ENCODE measurements at regions not wholly inside any gene's neighbourhood (a gene's known extent, or its start where the extent isn't known, plus 50 kb on each side); places are given as distances from the start of the nearest gene placed in this dataset.
"Not testable (repeated sequence)": the region's sequence is repeated elsewhere in the genome, so short reads cannot be mapped to it uniquely, and the experiment has no call there.

- no peaks in the 10 kb centered on the region for H3K36me3 ChIP-seq (ENCODE audit: control insufficient read depth, insufficient read depth, low read length)
- no peak for FAIRE-seq
- DNase-seq (ENCODE audit: low read depth), result no peak
- H3K4me3 ChIP-seq (ENCODE audit: low read depth, low read length), result no peak overlapping the region
- no peaks in the 10 kb centered on the region for H3K27me3 ChIP-seq (ENCODE audit: control insufficient read depth, insufficient read depth, low read length)
- TF ChIP-seq CTCF (IDR thresholded peaks at IDR 0.05; ENCODE audit: insufficient read depth, low read length, severe bottlenecking), result no peak
These were observed 450.7 kb upstream of the ZP4 start for GRCh38 chr1:238341395-238341794.

GRCh38 chr1:238340989-238341388, 450.3 kb upstream of the ZP4 start:
- Histone ChIP-seq H3K36me3 (ENCODE audit: control insufficient read depth, insufficient read depth, low read length) (no peaks in the 10 kb centered on the region), H3K27me3 (ENCODE audit: control insufficient read depth, insufficient read depth, low read length) (no peaks in the 10 kb centered on the region), H3K4me3 (ENCODE audit: low read depth, low read length) (no peak overlapping the region)
- no peak for TF ChIP-seq CTCF (IDR thresholded peaks at IDR 0.05; ENCODE audit: insufficient read depth, low read length, severe bottlenecking)
- DNase-seq (ENCODE audit: low read depth) (no peak), FAIRE-seq (no peak)

GRCh38 chr1:238336531-238336930, 445.8 kb upstream of the ZP4 start:
- Histone ChIP-seq H3K27me3 (ENCODE audit: control insufficient read depth, insufficient read depth, low read length) (no peaks in the 10 kb centered on the region), H3K36me3 (ENCODE audit: control insufficient read depth, insufficient read depth, low read length) (no peaks in the 10 kb centered on the region), H3K4me3 (ENCODE audit: low read depth, low read length) (no peak overlapping the region)
- FAIRE-seq (no peak), DNase-seq (ENCODE audit: low read depth) (no peak)
- no peak for TF ChIP-seq CTCF (IDR thresholded peaks at IDR 0.05; ENCODE audit: insufficient read depth, low read length, severe bottlenecking)

- Histone ChIP-seq H3K36me3 (ENCODE audit: control insufficient read depth, insufficient read depth, low read length) (no peaks in the 10 kb centered on the region), H3K27me3 (ENCODE audit: control insufficient read depth, insufficient read depth, low read length) (no peaks in the 10 kb centered on the region), H3K4me3 (ENCODE audit: low read depth, low read length) (no peak overlapping the region)
- DNase-seq (ENCODE audit: low read depth), result no peak
- TF ChIP-seq CTCF (IDR thresholded peaks at IDR 0.05; ENCODE audit: insufficient read depth, low read length, severe bottlenecking), result no peak
- FAIRE-seq, result no peak
These were observed 443.4 kb upstream of the ZP4 start for GRCh38 chr1:238334170-238334569.

GRCh38 chr1:238331557-238331956, 440.8 kb upstream of the ZP4 start:
- DNase-seq (ENCODE audit: low read depth) (no peak), FAIRE-seq (no peak)
- Histone ChIP-seq H3K27me3 (ENCODE audit: control insufficient read depth, insufficient read depth, low read length) (no peaks in the 10 kb centered on the region), H3K4me3 (ENCODE audit: low read depth, low read length) (no peak overlapping the region), H3K36me3 (ENCODE audit: control insufficient read depth, insufficient read depth, low read length) (no peaks in the 10 kb centered on the region)
- TF ChIP-seq CTCF (IDR thresholded peaks at IDR 0.05; ENCODE audit: insufficient read depth, low read length, severe bottlenecking), result no peak

- FAIRE-seq (no peak), DNase-seq (ENCODE audit: low read depth) (no peak)
- TF ChIP-seq CTCF (IDR thresholded peaks at IDR 0.05; ENCODE audit: insufficient read depth, low read length, severe bottlenecking), result no peak
- H3K36me3 ChIP-seq (ENCODE audit: control insufficient read depth, insufficient read depth, low read length), result no peaks in the 10 kb centered on the region
- H3K27me3 ChIP-seq (ENCODE audit: control insufficient read depth, insufficient read depth, low read length), result no peaks in the 10 kb centered on the region
- H3K4me3 ChIP-seq (ENCODE audit: low read depth, low read length), result no peak overlapping the region
These were observed 438.9 kb upstream of the ZP4 start for GRCh38 chr1:238329671-238330070.

- not testable (repeated sequence) for H3K36me3 ChIP-seq (ENCODE audit: control insufficient read depth, insufficient read depth, low read length); DNase-seq (ENCODE audit: low read depth); H3K4me3 ChIP-seq (ENCODE audit: low read depth, low read length); FAIRE-seq; H3K27me3 ChIP-seq (ENCODE audit: control insufficient read depth, insufficient read depth, low read length)
These were observed 436.3 kb upstream of the ZP4 start for GRCh38 chr1:238327033-238327432.

- DNase-seq (ENCODE audit: low read depth); H3K4me3 ChIP-seq (ENCODE audit: low read depth, low read length); H3K36me3 ChIP-seq (ENCODE audit: control insufficient read depth, insufficient read depth, low read length); H3K27me3 ChIP-seq (ENCODE audit: control insufficient read depth, insufficient read depth, low read length); FAIRE-seq: not testable (repeated sequence)
These were observed 435.8 kb upstream of the ZP4 start for GRCh38 chr1:238326479-238326878.
